H1 (cell line): ENCODE measurements at regions not wholly inside any gene's neighbourhood (a gene's known extent, or its start where the extent isn't known, plus 50 kb on each side); places are given as distances from the start of the nearest gene placed in this dataset.

Experiments used
- GABPA ChIP-seq: IDR thresholded peaks from 2 replicates; pipeline ENCODE4 v1.6.1; 2011; ENCODE audit warnings: mild to moderate bottlenecking, low read length, moderate library complexity, borderline replicate concordance; ENCODE audit not compliant: insufficient read depth
- JUN ChIP-seq: IDR thresholded peaks from 2 replicates; pipeline ENCODE4 v1.6.1; 2011; ENCODE audit warnings: low read depth, mild to moderate bottlenecking, improper control_type of control experiment, low read length
- PHF8 ChIP-seq: fragments of 200-600 bp; sonication (generic); conservative IDR thresholded peaks from 2 replicates; pipeline ENCODE4 v1.7.1; 2012; ENCODE audit warnings: low read depth, mild to moderate bottlenecking, inconsistent platforms, low read length, moderate library complexity
- POLR2A ChIP-seq, 2 experiments: IDR thresholded peaks; 1 replicate in 1 of 2; 2 replicates in 1 of 2; pipeline ENCODE4 v1.6.1; 2011; ENCODE audit warnings: low read depth in 2 of 2, low read length in 2 of 2, mild to moderate bottlenecking in 2 of 2; ENCODE audit errors: control extremely low read depth in 1 of 2
- RAD21 ChIP-seq, 2 experiments: IDR thresholded peaks in 1 of 2; conservative IDR thresholded peaks in 1 of 2; 2 replicates each; pipeline ENCODE4 v1.6.1; 2011; ENCODE audit warnings: low read depth in 2 of 2, low read length in 2 of 2, improper control_type of control experiment in 1 of 2, inconsistent platforms in 1 of 2, mild to moderate bottlenecking in 1 of 2, moderate library complexity in 1 of 2
- SUZ12 ChIP-seq: fragments of 200-600 bp; sonication (generic); IDR thresholded peaks from 2 replicates; pipeline ENCODE4 v1.6.1; 2012; ENCODE audit warnings: mild to moderate bottlenecking, inconsistent platforms, low read length, moderate library complexity, mixed read lengths
- TBP ChIP-seq: IDR thresholded peaks from 2 replicates; pipeline ENCODE4 v1.6.1; 2011; ENCODE audit warnings: low read depth, low read length, improper control_type of control experiment

DNA sequence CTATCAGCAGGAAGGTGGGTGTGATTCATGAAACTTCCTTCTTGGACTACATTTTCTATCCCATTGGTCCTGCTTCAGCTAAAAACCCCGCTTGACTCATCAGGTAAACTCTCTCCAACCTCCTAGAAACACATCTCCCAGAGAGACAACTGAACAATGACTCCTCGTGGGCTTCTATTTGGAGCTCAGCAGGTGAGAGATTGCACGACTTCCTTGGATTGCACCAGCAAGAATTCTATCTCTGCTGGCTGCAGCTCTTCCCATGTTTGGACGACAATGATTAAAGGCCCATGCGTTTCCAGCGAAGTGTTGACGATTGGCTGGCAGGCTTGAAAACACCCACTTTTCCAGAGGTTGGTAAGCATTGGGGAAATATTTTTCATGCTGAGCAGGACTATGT lies 216.1 kb upstream of the NTM start (continued):
- TF ChIP-seq SUZ12 (no peak), POLR2A (IDR thresholded peaks at IDR 0.05; ENCODE audit: control extremely low read depth in 1 of 2, low read depth in 2 of 2, low read length in 2 of 2) (no peak), JUN (no peak), RAD21 (IDR thresholded peaks at IDR 0.05 in 1 of 2, conservative IDR thresholded peaks at IDR 0.05 in 1 of 2; ENCODE audit: low read depth in 2 of 2, low read length in 2 of 2) (no peak), TBP (no peak), GABPA (no peak), PHF8 (no peak)
- TF ChIP-seq, all 59 proteins: peak for 0
